ENCODE measurements at regions not wholly inside any gene's neighbourhood (a gene's known extent, or its start where the extent isn't known, plus 50 kb on each side); places are given as distances from the start of the nearest gene placed in this dataset.

DNA sequence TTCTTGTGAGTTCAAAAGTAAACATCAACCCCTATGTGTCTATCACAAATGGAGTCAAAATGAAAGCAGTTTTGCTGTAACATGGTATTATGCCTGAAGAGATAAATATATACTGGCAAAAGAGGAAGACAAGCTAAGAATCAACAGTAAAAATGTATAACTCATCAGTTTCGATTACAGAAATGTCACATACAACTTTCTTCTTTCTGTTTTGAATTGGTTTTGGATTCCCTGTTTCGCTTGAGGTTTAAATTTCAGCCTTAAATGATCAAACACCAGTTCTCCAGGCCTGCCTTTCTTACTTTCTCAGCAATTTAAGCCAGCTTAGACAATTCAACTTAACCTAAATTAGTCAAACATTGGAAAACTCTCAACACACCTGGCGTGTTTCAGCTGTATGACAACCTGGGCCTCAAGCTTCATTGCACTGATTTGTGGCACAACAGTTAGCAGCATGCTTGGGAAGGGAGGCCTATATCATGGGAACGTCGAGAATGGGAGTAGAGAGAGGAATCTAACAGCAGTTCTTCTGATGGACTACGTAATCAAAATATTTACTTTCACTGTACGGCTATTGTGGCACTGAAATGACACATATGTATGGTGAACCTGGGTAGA is 51.9 kb upstream of the MARCKS start:
- TF ChIP-seq CTCF (IDR thresholded peaks at IDR 0.05) (no peak), EP300 (IDR thresholded peaks at IDR 0.05) (no peak), POLR2A (IDR thresholded peaks at IDR 0.05) (no peak)
